Stomach (tissue), 8 donors: ENCODE measurements at regions not wholly inside any gene's neighbourhood (a gene's known extent, or its start where the extent isn't known, plus 50 kb on each side); places are given as distances from the start of the nearest gene placed in this dataset.

Experiments used
- DNase-seq, 2 donors: peaks; one replicate each; pipeline versions ENCODE4 v3.0.0 to v3.0.0-alpha.2; 2013 to 2019
- H3K27ac ChIP-seq, 5 donors: fragments of 200-600 bp in 4 of 5; sonication (generic) in 4 of 5; one replicate each; pipeline ENCODE4 v1.5.1; 2013 to 2019; ENCODE audit warnings: mild to moderate bottlenecking in 1 of 5, moderate library complexity in 1 of 5
- H3K27me3 ChIP-seq, 3 donors: fragments of 200-600 bp; sonication (generic); one replicate each; pipeline ENCODE4 v1.5.1; 2017 to 2019; ENCODE audit warnings: mixed run types in 1 of 3
- H3K36me3 ChIP-seq, 4 donors: fragments of 200-600 bp; sonication (generic); 1 replicate in 3 of 4; 2 replicates in 1 of 4; pipeline ENCODE4 v1.5.1; 2016 to 2019
- H3K4me1 ChIP-seq, 4 donors: fragments of 200-600 bp; sonication (generic); one replicate each; pipeline ENCODE4 v1.5.1; 2016 to 2019
- H3K4me3 ChIP-seq, 4 donors: fragments of 200-600 bp; sonication (generic) in 3 of 4; one replicate each; pipeline ENCODE4 v1.5.1; 2016 to 2019; ENCODE audit warnings: mild to moderate bottlenecking in 1 of 4
- H3K9me3 ChIP-seq, 4 donors: fragments of 200-600 bp; sonication (generic); one replicate each; pipeline ENCODE4 v1.5.1; 2016 to 2019
- CTCF ChIP-seq, 7 experiments: fragments of 450-650 bp in 4 of 7; fragments of 200-600 bp in 3 of 7; sonication (generic) in 3 of 7; IDR thresholded peaks; one replicate each; pipeline ENCODE4 v1.5.1; 2016 to 2019; ENCODE audit warnings: antibody characterized with exemption in 7 of 7, control low read depth in 2 of 7, mild to moderate bottlenecking in 1 of 7
- EP300 ChIP-seq: sonication (generic); formaldehyde crosslinking; IDR thresholded peaks from one replicate; pipeline ENCODE4 v1.6.1; 2017; ENCODE audit warnings: antibody characterized with exemption
- POLR2A ChIP-seq, 4 donors: fragments of 450-650 bp; IDR thresholded peaks; one replicate each; pipeline ENCODE4 v1.6.1; 2016; ENCODE audit warnings: antibody characterized with exemption in 4 of 4, control low read depth in 2 of 4, mild to moderate bottlenecking in 1 of 4, moderate library complexity in 1 of 4
- POLR2AphosphoS5 ChIP-seq, 3 donors: sonication (generic); formaldehyde crosslinking; IDR thresholded peaks; one replicate each; pipeline ENCODE4 v1.6.1; 2016; ENCODE audit warnings: antibody characterized with exemption in 3 of 3
- WGBS, 5 donors: extraction: QIAGEN DNeasy Blood & Tissue Kit in 3 of 5; methylation state at CpG; one replicate each; pipeline versions ENCODE4 v1.1.5 to v1.1.7; 2013 to 2018; 5-methylcytosine and 5-hydroxymethylcytosine counted together
- intact Hi-C: fragments of 100-400 bp; cut with DNase I; formaldehyde crosslinking; loops from one replicate; pipeline ENCODE4 v1.15.1; 2023; ENCODE audit warnings: low total_unique reads
- donor health status: healthy with polysubstance abuse.
- donor health status: Bipolar disorder and iron deficiency.
- donor health status: healthy.

- H3K36me3 ChIP-seq, result no peaks in the 10 kb centered on the region
- no peak overlapping the region for H3K27ac ChIP-seq
- TF ChIP-seq POLR2A (IDR thresholded peaks at IDR 0.05), result no peak
- TF ChIP-seq EP300, result no peak
- TF ChIP-seq CTCF (IDR thresholded peaks at IDR 0.05), result no peak
- no peak for TF ChIP-seq POLR2AphosphoS5 (IDR thresholded peaks at IDR 0.05)
- no peaks in the 10 kb centered on the region for H3K27me3 ChIP-seq
- 92 to 100% (median 94%) methylated on average over 1 of the region's 1 CpG for WGBS, 5 donors
- H3K4me1 ChIP-seq, result no peaks in the 10 kb centered on the region
- intact Hi-C loops, result no loop called here
- no peak overlapping the region for H3K4me3 ChIP-seq
- no peaks in the 10 kb centered on the region for H3K9me3 ChIP-seq
- DNase-seq, result no peak
Measured at GRCh38 chr5:63553073-63553472, 409.2 kb downstream of the HTR1A start.

DNA sequence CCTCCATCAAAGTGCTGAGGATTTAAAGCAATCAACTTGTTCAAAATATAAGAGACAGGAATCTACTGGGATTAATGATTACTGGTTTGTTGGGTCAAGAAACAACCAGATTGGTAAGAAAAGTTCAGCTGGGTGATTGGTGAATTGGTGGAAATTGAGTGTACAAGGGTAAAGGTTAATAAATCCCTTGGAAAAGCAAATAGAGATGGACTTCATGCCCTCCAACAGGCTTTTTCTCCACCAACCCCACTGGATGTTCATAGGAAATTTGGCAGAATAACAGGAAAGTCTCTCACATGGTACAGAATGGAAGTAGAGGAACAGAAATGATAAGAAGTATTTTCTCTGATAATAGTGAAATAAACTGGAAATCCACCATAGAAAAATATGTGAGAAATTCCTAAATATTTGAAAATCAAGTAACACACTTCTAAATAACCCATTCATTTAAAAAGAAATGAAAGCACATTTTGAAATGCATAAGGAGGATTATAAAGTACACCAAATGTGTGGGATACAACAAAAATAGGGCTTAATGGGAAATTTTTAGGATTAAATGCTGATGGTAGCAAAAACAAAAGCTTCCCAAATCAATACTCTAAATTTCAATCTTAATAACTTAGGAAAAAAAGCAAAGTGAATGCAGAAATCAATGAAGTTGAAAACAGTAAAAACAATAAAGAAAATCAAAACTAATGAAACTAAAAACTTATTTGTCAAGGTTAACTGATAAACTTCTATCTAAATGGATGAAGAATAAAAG is 426.2 kb downstream of the HTR1A start:
- no peak overlapping the region for H3K4me3 ChIP-seq
- no peaks in the 10 kb centered on the region for H3K9me3 ChIP-seq
- TF ChIP-seq EP300 (no peak), POLR2A (IDR thresholded peaks at IDR 0.05) (no peak), CTCF (IDR thresholded peaks at IDR 0.05) (no peak), POLR2AphosphoS5 (IDR thresholded peaks at IDR 0.05) (no peak)
- H3K27me3 ChIP-seq, result no peaks in the 10 kb centered on the region
- no peak overlapping the region for H3K27ac ChIP-seq
- no peaks in the 10 kb centered on the region for H3K36me3 ChIP-seq
- no peak for DNase-seq
- no peaks in the 10 kb centered on the region for H3K4me1 ChIP-seq
- intact Hi-C loops, result no loop called here

DNA sequence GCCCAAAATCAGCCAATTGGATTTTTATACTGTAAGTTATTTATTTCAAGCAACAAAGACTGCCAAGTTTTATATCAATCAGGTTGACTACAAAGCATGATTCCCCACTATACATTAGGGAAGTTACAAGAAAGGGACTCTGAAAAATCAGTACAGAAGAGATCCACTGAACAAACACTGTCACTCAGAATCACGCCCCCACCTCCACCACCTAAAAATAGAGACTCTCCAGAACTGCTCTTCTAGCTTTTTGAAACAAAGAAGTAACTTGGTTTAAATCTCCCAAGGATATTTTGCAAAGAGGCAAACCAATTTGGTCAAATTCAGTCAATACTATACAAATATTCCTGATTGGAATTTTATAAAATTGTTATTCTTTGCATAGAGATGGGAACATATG is 438.0 kb downstream of the HTR1A start:
- Histone ChIP-seq H3K4me3 (no peak overlapping the region), H3K36me3 (no peaks in the 10 kb centered on the region), H3K27me3 (no peaks in the 10 kb centered on the region), H3K9me3 (peaks cover 0 to 19% (median 8%) of the 10 kb centered on the region in 4 donors), H3K4me1 (no peaks in the 10 kb centered on the region), H3K27ac (no peak overlapping the region)
- DNase-seq, result no peak
- TF ChIP-seq EP300, result no peak
- 46 to 62% (median 46%) methylated on average over 1 of the region's 1 CpG for WGBS, 5 donors
- intact Hi-C loops, result no loop called here

GRCh38 chr5:63516006-63516405 is 446.2 kb downstream of the HTR1A start:
- Histone ChIP-seq H3K27me3 (no peaks in the 10 kb centered on the region), H3K4me3 (no peak overlapping the region), H3K36me3 (no peaks in the 10 kb centered on the region), H3K27ac (no peak overlapping the region), H3K4me1 (no peaks in the 10 kb centered on the region), H3K9me3 (peaks cover 0 to 25% (median 4%) of the 10 kb centered on the region in 4 donors)
- TF ChIP-seq CTCF (IDR thresholded peaks at IDR 0.05) (no peak), POLR2AphosphoS5 (IDR thresholded peaks at IDR 0.05) (no peak), EP300 (no peak), POLR2A (IDR thresholded peaks at IDR 0.05) (no peak)
- DNase-seq, result no peak
- intact Hi-C loops, result no loop called here

- no peaks in the 10 kb centered on the region for H3K27me3 ChIP-seq
- no peak for TF ChIP-seq CTCF (IDR thresholded peaks at IDR 0.05)
- 27 to 52% (median 43%) methylated on average over 3 of the region's 3 CpGs for WGBS, 5 donors
- no peaks in the 10 kb centered on the region for H3K4me1 ChIP-seq
- H3K9me3 ChIP-seq, result no peaks in the 10 kb centered on the region
- H3K4me3 ChIP-seq, result no peak overlapping the region
- H3K36me3 ChIP-seq, result no peaks in the 10 kb centered on the region
- no peak for DNase-seq
- intact Hi-C loops, result no loop called here
- no peak overlapping the region for H3K27ac ChIP-seq
Measured at GRCh38 chr5:63500242-63500641, 462.0 kb downstream of the HTR1A start.
